Kidney epithelial cell (primary cell): ENCODE measurements at regions not wholly inside any gene's neighbourhood (a gene's known extent, or its start where the extent isn't known, plus 50 kb on each side); places are given as distances from the start of the nearest gene placed in this dataset.

Experiments
- DNase-seq: peaks from one replicate; pipeline ENCODE4 v3.0.0-alpha.2; 2010; ENCODE audit warnings: low read depth
- H3K27me3 ChIP-seq: 2 replicates; pipeline ENCODE4 v1.6.0; 2011; ENCODE audit warnings: low read length; ENCODE audit not compliant: control insufficient read depth, insufficient read depth
- H3K36me3 ChIP-seq: 2 replicates; pipeline ENCODE4 v1.5.1; 2011; ENCODE audit warnings: low read length; ENCODE audit not compliant: control insufficient read depth, insufficient read depth
- H3K4me3 ChIP-seq: 2 replicates; pipeline ENCODE4 v1.5.1; 2011; ENCODE audit warnings: low read depth, mild to moderate bottlenecking, control low read depth, low read length
- TF ChIP-seq, protein P1 (sequence below): IDR thresholded peaks from 2 replicates; pipeline ENCODE4 v1.5.1; 2011; ENCODE audit warnings: mild to moderate bottlenecking, moderate library complexity, low read length, control low read depth, inconsistent platforms; ENCODE audit not compliant: insufficient read depth, poor library complexity, severe bottlenecking

DNA sequence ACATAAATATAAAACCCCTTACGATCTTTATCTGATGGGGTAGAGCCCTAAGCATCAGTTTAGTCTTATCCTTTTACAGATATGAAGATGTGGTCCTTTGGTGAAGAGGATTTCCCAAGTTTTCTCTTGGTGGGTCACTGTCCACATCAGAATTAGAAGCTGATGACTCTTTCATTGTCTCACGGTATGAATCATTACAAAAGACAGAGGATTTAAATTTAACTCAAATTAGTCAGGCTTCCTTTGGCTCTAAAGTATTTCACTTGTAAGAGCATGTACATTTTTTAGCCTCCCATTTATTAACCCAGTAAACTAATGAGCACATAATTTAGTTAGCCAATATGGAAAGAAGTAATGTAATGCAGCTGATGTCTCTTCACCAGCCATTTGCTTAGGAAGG lies 49.9 kb upstream of the TMEM26 start:
- H3K36me3 ChIP-seq: no peaks in the 10 kb centered on the region
- no peak for DNase-seq
- H3K27me3 ChIP-seq: no peaks in the 10 kb centered on the region
- no peak overlapping the region for H3K4me3 ChIP-seq
- TF ChIP-seq, protein P1, sequence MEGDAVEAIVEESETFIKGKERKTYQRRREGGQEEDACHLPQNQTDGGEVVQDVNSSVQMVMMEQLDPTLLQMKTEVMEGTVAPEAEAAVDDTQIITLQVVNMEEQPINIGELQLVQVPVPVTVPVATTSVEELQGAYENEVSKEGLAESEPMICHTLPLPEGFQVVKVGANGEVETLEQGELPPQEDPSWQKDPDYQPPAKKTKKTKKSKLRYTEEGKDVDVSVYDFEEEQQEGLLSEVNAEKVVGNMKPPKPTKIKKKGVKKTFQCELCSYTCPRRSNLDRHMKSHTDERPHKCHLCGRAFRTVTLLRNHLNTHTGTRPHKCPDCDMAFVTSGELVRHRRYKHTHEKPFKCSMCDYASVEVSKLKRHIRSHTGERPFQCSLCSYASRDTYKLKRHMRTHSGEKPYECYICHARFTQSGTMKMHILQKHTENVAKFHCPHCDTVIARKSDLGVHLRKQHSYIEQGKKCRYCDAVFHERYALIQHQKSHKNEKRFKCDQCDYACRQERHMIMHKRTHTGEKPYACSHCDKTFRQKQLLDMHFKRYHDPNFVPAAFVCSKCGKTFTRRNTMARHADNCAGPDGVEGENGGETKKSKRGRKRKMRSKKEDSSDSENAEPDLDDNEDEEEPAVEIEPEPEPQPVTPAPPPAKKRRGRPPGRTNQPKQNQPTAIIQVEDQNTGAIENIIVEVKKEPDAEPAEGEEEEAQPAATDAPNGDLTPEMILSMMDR: no peak
